OCI-LY3 (cell line): ENCODE measurements at regions not wholly inside any gene's neighbourhood (a gene's known extent, or its start where the extent isn't known, plus 50 kb on each side); places are given as distances from the start of the nearest gene placed in this dataset.
"Not testable (repeated sequence)": the region's sequence is repeated elsewhere in the genome, so short reads cannot be mapped to it uniquely, and the experiment has no call there.

Source experiments
- H2AFZ ChIP-seq: fragments of 200-600, 300-600 bp; shearing (Covaris generic); 2 replicates; pipeline ENCODE4 v1.6.0; 2014; ENCODE audit warnings: antibody characterized with exemption, low read depth, low read length
- H3K27ac ChIP-seq: fragments of 200-600, 300-600 bp; sonication (generic); 2 replicates; pipeline ENCODE4 v1.5.1; 2014; ENCODE audit warnings: mild to moderate bottlenecking, low read length, moderate library complexity, mixed read lengths
- H3K27me3 ChIP-seq: fragments of 200-600, 300-600 bp; sonication (generic); 2 replicates; pipeline ENCODE4 v1.6.1; 2014; ENCODE audit warnings: low read depth, low read length, mixed read lengths
- H3K36me3 ChIP-seq: fragments of 200-600, 300-600 bp; sonication (generic); replicated peaks from 2 replicates; pipeline ENCODE3; 2014; ENCODE audit warnings: low read depth, low read length, mixed read lengths
- H3K4me1 ChIP-seq: fragments of 300-600, 200-600 bp; sonication (generic); 2 replicates; pipeline ENCODE4 v1.6.1; 2014; ENCODE audit warnings: low read length, mixed read lengths
- H3K4me2 ChIP-seq: fragments of 200-600, 300-600 bp; sonication (generic); 2 replicates; pipeline ENCODE4 v1.6.1; 2014; ENCODE audit warnings: low read length, mixed read lengths
- H3K4me3 ChIP-seq: fragments of 300-600, 200-600 bp; sonication (generic); 2 replicates; pipeline ENCODE4 v1.5.1; 2014; ENCODE audit warnings: antibody characterized with exemption, mild to moderate bottlenecking, low read length, moderate library complexity
- H3K79me2 ChIP-seq: fragments of 300-600, 200-600 bp; shearing (Covaris generic); 2 replicates; pipeline ENCODE4 v1.6.1; 2014; ENCODE audit warnings: mild to moderate bottlenecking, low read length, mixed read lengths
- H3K9ac ChIP-seq: fragments of 300-600, 200-600 bp; shearing (Covaris generic); 2 replicates; pipeline ENCODE4 v1.6.0; 2014; ENCODE audit warnings: mild to moderate bottlenecking, low read length, moderate library complexity
- H3K9me3 ChIP-seq: fragments of 200-600, 300-600 bp; shearing (Covaris generic); 2 replicates; pipeline ENCODE4 v1.6.1; 2014; ENCODE audit warnings: low read length, mixed read lengths; ENCODE audit not compliant: insufficient read depth
- H4K20me1 ChIP-seq: fragments of 200-600, 300-600 bp; sonication (generic); 2 replicates; pipeline ENCODE4 v1.6.1; 2016; ENCODE audit warnings: low read length, mixed read lengths; ENCODE audit not compliant: insufficient read depth
- CTCF ChIP-seq: fragments of 200-600, 300-600 bp; sonication (generic); IDR thresholded peaks from 2 replicates; pipeline ENCODE4 v1.5.1; 2014; ENCODE audit warnings: antibody characterized with exemption, low read length, low read depth
- EZH2phosphoT487 ChIP-seq: fragments of 200-600 bp; shearing (Covaris generic); IDR thresholded peaks from 2 replicates; pipeline ENCODE4 v1.6.1; 2018; ENCODE audit warnings: antibody characterized with exemption, mixed run types, low read depth

GRCh38 chr9:113678119-113678858, 197.8 kb upstream of the ZNF618 start:
- H2AFZ ChIP-seq = no peak overlapping the region

GRCh38 chr9:113678859-113679256, 197.3 kb upstream of the ZNF618 start:
- Histone ChIP-seq H3K27ac (no peak overlapping the region), H2AFZ (no peak overlapping the region), H4K20me1 (no peaks in the 10 kb centered on the region), H3K9ac (no peak overlapping the region), H3K79me2 (no peaks in the 10 kb centered on the region), H3K9me3 (no peaks in the 10 kb centered on the region), H3K4me2 (no peak overlapping the region), H3K27me3 (peaks cover 41% of the 10 kb centered on the region), H3K4me1 (peaks cover 3% of the 10 kb centered on the region), H3K36me3 (no peaks in the 10 kb centered on the region), H3K4me3 (no peak overlapping the region)
- TF ChIP-seq EZH2phosphoT487 = no peak
- no peak for TF ChIP-seq CTCF

More at GRCh38 chr9:113678119-113678858, 197.8 kb upstream of the ZNF618 start:
- H3K9ac ChIP-seq = no peak overlapping the region
- H3K27me3 ChIP-seq = peaks cover 45% of the 10 kb centered on the region
- peaks cover 3% of the 10 kb centered on the region for H3K4me1 ChIP-seq
- H3K79me2 ChIP-seq = no peaks in the 10 kb centered on the region
- no peak overlapping the region for H3K4me2 ChIP-seq
- no peak overlapping the region for H3K4me3 ChIP-seq
- H4K20me1 ChIP-seq = no peaks in the 10 kb centered on the region
- H3K9me3 ChIP-seq = no peaks in the 10 kb centered on the region
- H3K36me3 ChIP-seq = no peaks in the 10 kb centered on the region
- no peak overlapping the region for H3K27ac ChIP-seq
- TF ChIP-seq EZH2phosphoT487 (no peak), CTCF (no peak)

GRCh38 chr9:113682297-113682771, 193.8 kb upstream of the ZNF618 start:
- H3K4me3 ChIP-seq = no peak overlapping the region
- H3K27ac ChIP-seq = no peak overlapping the region
- TF ChIP-seq EZH2phosphoT487 (no peak), CTCF (peak; percentile 89)
- peaks cover 5% of the 10 kb centered on the region for H3K36me3 ChIP-seq
- H3K9ac ChIP-seq = no peak overlapping the region
- peak overlapping the region; percentile 59 for H3K4me2 ChIP-seq
- no peaks in the 10 kb centered on the region for H3K79me2 ChIP-seq
- no peaks in the 10 kb centered on the region for H4K20me1 ChIP-seq
- peaks cover 6% of the 10 kb centered on the region for H3K4me1 ChIP-seq
- H3K9me3 ChIP-seq = 0 out of 2 replicates have a peak, but pooled peaks cover 2% of the 10 kb centered on the region
- peaks cover 16% of the 10 kb centered on the region for H3K27me3 ChIP-seq
- peak overlapping the region; percentile 98 for H2AFZ ChIP-seq

- not testable (repeated sequence) for H4K20me1 ChIP-seq, H3K4me2 ChIP-seq, H3K27ac ChIP-seq, H3K4me3 ChIP-seq, H3K9ac ChIP-seq, H3K36me3 ChIP-seq, H3K27me3 ChIP-seq, H3K9me3 ChIP-seq, H3K79me2 ChIP-seq
- Histone ChIP-seq H3K4me1 (peaks cover 14% of the 10 kb centered on the region), H2AFZ (peak overlapping the region; percentile 39; the same call in 1 of the 2 replicates)
These were observed 190.5 kb upstream of the ZNF618 start for GRCh38 chr9:113685636-113686035.
